IMR-90 (cell line): ENCODE measurements at regions not wholly inside any gene's neighbourhood (a gene's known extent, or its start where the extent isn't known, plus 50 kb on each side); places are given as distances from the start of the nearest gene placed in this dataset.

ENCODE experiments used
- ATAC-seq: fragments of 200-7000 bp; cut with Tn5 transposase; 2 replicates; pipeline ENCODE4 v1.9.1; 2020; ENCODE audit warnings: low read depth, mild to moderate bottlenecking, moderate library complexity
- BruUV-seq: library from RNA; stranded (reverse); fragments of 400-500 nt; replicated peaks from 2 replicates; lab custom pipeline; 2021; lab: Mats Ljungman, UMichigan
- CTCF ChIA-PET: fragments of 300-600 bp; formaldehyde crosslinking; extraction: SDS; loops from one replicate; lab custom pipeline; 2021; ENCODE audit warnings: antibody characterized with exemption; lab: Yijun Ruan, JAX
- POLR2A ChIA-PET: fragments of 300-600 bp; sonication (Branson Sonifier 250); formaldehyde crosslinking; loops from one replicate; lab custom pipeline; 2022; ENCODE audit warnings: antibody characterized with exemption; ENCODE audit not compliant: unreplicated experiment; lab: Charles Lee
- DNase-seq: peaks from one replicate; pipeline ENCODE4 v3.0.0; 2013
- H2AFZ ChIP-seq: replicated peaks from 2 replicates; pipeline ENCODE3; 2013; ENCODE audit warnings: low read length, mild to moderate bottlenecking; ENCODE audit not compliant: poor library complexity
- H2AK5ac ChIP-seq: 2 replicates; pipeline ENCODE4 v1.6.1; 2013; ENCODE audit warnings: low read depth, low read length, inconsistent platforms
- H2AK9ac ChIP-seq: replicated peaks from 2 replicates; pipeline ENCODE3; 2013; ENCODE audit warnings: mild to moderate bottlenecking, low read depth, low read length, moderate library complexity; ENCODE audit not compliant: poor library complexity
- H2BK120ac ChIP-seq: 2 replicates; pipeline ENCODE4 v1.6.1; 2013; ENCODE audit warnings: low read depth, low read length, inconsistent platforms
- H2BK15ac ChIP-seq: 3 replicates; pipeline ENCODE4 v1.6.1; 2013; ENCODE audit warnings: low read depth, low read length, inconsistent platforms
- H2BK20ac ChIP-seq: 2 replicates; pipeline ENCODE4 v1.6.1; 2013; ENCODE audit warnings: low read depth, mild to moderate bottlenecking, inconsistent platforms, low read length, moderate library complexity
- H2BK5ac ChIP-seq: 2 replicates; pipeline ENCODE4 v1.6.1; 2013; ENCODE audit warnings: mild to moderate bottlenecking, low read depth, low read length, inconsistent platforms; ENCODE audit not compliant: poor library complexity, severe bottlenecking
- H3K14ac ChIP-seq: replicated peaks from 2 replicates; pipeline ENCODE4 v1.6.1; 2013; ENCODE audit warnings: low read depth, low read length, inconsistent platforms
- H3K18ac ChIP-seq: 2 replicates; pipeline ENCODE4 v1.6.1; 2013; ENCODE audit warnings: low read depth, low read length, control low read depth
- H3K23ac ChIP-seq: 2 replicates; pipeline ENCODE4 v1.6.1; 2013; ENCODE audit warnings: low read depth, low read length, inconsistent platforms
- H3K27ac ChIP-seq: 2 replicates; pipeline ENCODE4 v1.5.1; 2013; ENCODE audit warnings: mild to moderate bottlenecking, control low read depth, low read length; ENCODE audit not compliant: insufficient read depth
- H3K27me3 ChIP-seq: 2 replicates; pipeline ENCODE4 v1.6.1; 2013; ENCODE audit warnings: low read length; ENCODE audit not compliant: control insufficient read depth, insufficient read depth
- H3K36me3 ChIP-seq: 2 replicates; pipeline ENCODE4 v1.6.1; 2013; ENCODE audit warnings: low read length, mixed read lengths; ENCODE audit not compliant: control insufficient read depth, insufficient read depth
- H3K4ac ChIP-seq: 2 replicates; pipeline ENCODE4 v1.6.1; 2013; ENCODE audit warnings: low read depth, low read length, inconsistent platforms
- H3K4me1 ChIP-seq: 2 replicates; pipeline ENCODE4 v1.6.1; 2013; ENCODE audit warnings: low read length, mixed read lengths; ENCODE audit not compliant: control insufficient read depth, insufficient read depth
- H3K4me2 ChIP-seq: 2 replicates; pipeline ENCODE4 v1.6.1; 2013; ENCODE audit warnings: low read depth, mild to moderate bottlenecking, control low read depth, low read length, moderate library complexity
- H3K4me3 ChIP-seq: 2 replicates; pipeline ENCODE4 v1.5.1; 2013; ENCODE audit warnings: low read depth, mild to moderate bottlenecking, control low read depth, low read length, moderate library complexity; ENCODE audit not compliant: insufficient read depth
- H3K56ac ChIP-seq: 2 replicates; pipeline ENCODE4 v1.6.1; 2013; ENCODE audit warnings: low read length, inconsistent platforms; ENCODE audit not compliant: insufficient read depth; ENCODE audit errors: extremely low read depth
- H3K79me1 ChIP-seq, 2 experiments: 2 replicates each; pipeline ENCODE4 v1.6.1; 2013; ENCODE audit warnings: low read length in 2 of 2, inconsistent platforms in 1 of 2, low read depth in 1 of 2
- H3K9ac ChIP-seq: 2 replicates; pipeline ENCODE4 v1.6.1; 2013; ENCODE audit warnings: low read depth, low read length, control low read depth
- H3K9me1 ChIP-seq: 2 replicates; pipeline ENCODE4 v1.6.1; 2013; ENCODE audit warnings: low read length, inconsistent platforms; ENCODE audit not compliant: insufficient read depth
- H3K9me3 ChIP-seq: 2 replicates; pipeline ENCODE4 v1.6.1; 2013; ENCODE audit warnings: low read length; ENCODE audit not compliant: control insufficient read depth, insufficient read depth
- H4K20me1 ChIP-seq: 2 replicates; pipeline ENCODE4 v1.6.1; 2013; ENCODE audit warnings: low read length, inconsistent platforms; ENCODE audit not compliant: insufficient read depth
- H4K5ac ChIP-seq: 2 replicates; pipeline ENCODE4 v1.6.1; 2013; ENCODE audit warnings: mild to moderate bottlenecking, low read depth, low read length, control low read depth
- H4K8ac ChIP-seq, 2 experiments: 2 replicates each; pipeline ENCODE4 v1.6.1; 2013; ENCODE audit warnings: low read depth in 2 of 2, low read length in 2 of 2, control low read depth in 1 of 2, inconsistent platforms in 1 of 2
- H4K91ac ChIP-seq: 2 replicates; pipeline ENCODE4 v1.6.1; 2013; ENCODE audit warnings: low read depth, low read length, inconsistent platforms; ENCODE audit not compliant: insufficient read depth
- BHLHE40 ChIP-seq: fragments of 150-350 bp; IDR thresholded peaks from 2 replicates; pipeline ENCODE4 v1.6.1; 2016; ENCODE audit warnings: mild to moderate bottlenecking, low read depth, low read length
- CEBPB ChIP-seq: IDR thresholded peaks from 2 replicates; pipeline ENCODE4 v1.6.1; 2012; ENCODE audit warnings: low read depth, low read length, improper control_type of control experiment
- CHD1 ChIP-seq: IDR thresholded peaks from 2 replicates; pipeline ENCODE4 v1.6.1; 2012; ENCODE audit warnings: low read depth, low read length, improper control_type of control experiment
- FOS ChIP-seq: fragments of 150-350 bp; IDR thresholded peaks from 2 replicates; pipeline ENCODE4 v1.6.1; 2016; ENCODE audit warnings: low read depth, low read length
- MAFK ChIP-seq: IDR thresholded peaks from 2 replicates; pipeline ENCODE4 v1.6.1; 2012; ENCODE audit warnings: low read depth, low read length, improper control_type of control experiment
- MAZ ChIP-seq: IDR thresholded peaks from 2 replicates; pipeline ENCODE4 v1.6.1; 2012; ENCODE audit warnings: low read depth, mild to moderate bottlenecking, low read length, improper control_type of control experiment, moderate library complexity, borderline replicate concordance
- MXI1 ChIP-seq: IDR thresholded peaks from 2 replicates; pipeline ENCODE4 v1.6.1; 2012; ENCODE audit warnings: low read depth, mild to moderate bottlenecking, low read length, moderate library complexity, borderline replicate concordance
- NFE2L2 ChIP-seq: fragments of 150-350 bp; IDR thresholded peaks from 2 replicates; pipeline ENCODE4 v1.6.1; 2016; ENCODE audit warnings: low read depth, mild to moderate bottlenecking, low read length
- POLR2A ChIP-seq: IDR thresholded peaks from 2 replicates; pipeline ENCODE4 v1.6.1; 2012; ENCODE audit warnings: mild to moderate bottlenecking, low read depth, low read length
- RAD21 ChIP-seq: IDR thresholded peaks from 2 replicates; pipeline ENCODE4 v1.6.1; 2012; ENCODE audit warnings: low read length, improper control_type of control experiment
- RCOR1 ChIP-seq: IDR thresholded peaks from 2 replicates; pipeline ENCODE4 v1.6.1; 2012; ENCODE audit warnings: mild to moderate bottlenecking, low read length, improper control_type of control experiment; ENCODE audit not compliant: insufficient replicate concordance
- RFX5 ChIP-seq: IDR thresholded peaks from 2 replicates; pipeline ENCODE4 v1.8.0; 2012; ENCODE audit warnings: low read depth, mild to moderate bottlenecking, low read length, moderate library complexity
- SMC3 ChIP-seq: fragments of 150-350 bp; IDR thresholded peaks from 2 replicates; pipeline ENCODE4 v1.6.1; 2016; ENCODE audit warnings: low read depth, mild to moderate bottlenecking, antibody characterized with exemption, low read length, moderate library complexity
- dilution Hi-C: fragments of 300-500 bp; cut with HindIII; formaldehyde crosslinking; loops from one replicate; pipeline ENCODE4 v1.14.3; 2018; ENCODE audit warnings: low sequenced_read_pairs; ENCODE audit not compliant: unreplicated experiment
- in situ Hi-C: fragments of 300-500 bp; cut with MboI; formaldehyde crosslinking; loops from 3 replicates; pipeline ENCODE4 v1.14.3; 2019; ENCODE audit warnings: low sequenced_read_pairs, inconsistent platforms, mixed read lengths
- intact Hi-C: fragments of 100-400 bp; cut with micrococcal nuclease; formaldehyde crosslinking; loops from 2 replicates; pipeline ENCODE4 v1.10.0; 2022
- TF ChIP-seq, protein P1 (sequence below): conservative IDR thresholded peaks from 2 replicates; pipeline ENCODE4 v1.5.1; 2012; ENCODE audit warnings: mild to moderate bottlenecking, low read depth, low read length, improper control_type of control experiment
- TF ChIP-seq, protein P2 (sequence below): fragments of 150-350 bp; IDR thresholded peaks from 2 replicates; pipeline ENCODE4 v1.6.1; 2017; ENCODE audit warnings: mild to moderate bottlenecking, antibody characterized with exemption, low read length, low read depth
- TF ChIP-seq, protein P3 (sequence below): fragments of 150-350 bp; IDR thresholded peaks from 2 replicates; pipeline ENCODE4 v1.6.1; 2016; ENCODE audit warnings: low read depth, mild to moderate bottlenecking, low read length, moderate library complexity, borderline replicate concordance

DNA sequence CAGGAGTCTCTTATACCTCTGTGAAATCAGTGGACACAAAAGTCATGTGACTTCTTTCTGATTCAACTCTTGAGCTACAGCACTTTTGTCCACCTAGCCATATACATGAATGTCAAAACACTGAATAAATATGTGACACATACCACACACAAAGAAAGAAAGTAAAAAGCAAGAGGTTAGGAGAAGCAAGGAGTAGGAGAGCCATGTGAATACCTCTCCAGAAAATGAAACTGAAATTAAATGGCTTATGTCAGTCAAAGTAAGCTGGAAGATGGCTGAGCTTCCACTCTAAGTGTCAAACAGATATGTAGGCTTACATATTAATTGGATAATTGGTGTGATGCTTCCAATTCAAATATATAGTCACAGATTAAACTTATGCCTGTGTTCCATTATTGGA is 1050.5 kb downstream of the BCL11A start:
- in situ Hi-C loops: no loop called here
- no peak overlapping the region for H3K18ac ChIP-seq
- H2BK120ac ChIP-seq: no peak overlapping the region
- H3K79me1 ChIP-seq: no peaks in the 10 kb centered on the region
- H4K91ac ChIP-seq: no peak overlapping the region
- no peak overlapping the region for H2BK5ac ChIP-seq
- no peak overlapping the region for H2AK9ac ChIP-seq
- intact Hi-C loops: no loop called here
- no peak overlapping the region for H2AFZ ChIP-seq
- POLR2A ChIA-PET: no interaction called here
- H3K9me1 ChIP-seq: no peaks in the 10 kb centered on the region
- TF ChIP-seq, protein P1, sequence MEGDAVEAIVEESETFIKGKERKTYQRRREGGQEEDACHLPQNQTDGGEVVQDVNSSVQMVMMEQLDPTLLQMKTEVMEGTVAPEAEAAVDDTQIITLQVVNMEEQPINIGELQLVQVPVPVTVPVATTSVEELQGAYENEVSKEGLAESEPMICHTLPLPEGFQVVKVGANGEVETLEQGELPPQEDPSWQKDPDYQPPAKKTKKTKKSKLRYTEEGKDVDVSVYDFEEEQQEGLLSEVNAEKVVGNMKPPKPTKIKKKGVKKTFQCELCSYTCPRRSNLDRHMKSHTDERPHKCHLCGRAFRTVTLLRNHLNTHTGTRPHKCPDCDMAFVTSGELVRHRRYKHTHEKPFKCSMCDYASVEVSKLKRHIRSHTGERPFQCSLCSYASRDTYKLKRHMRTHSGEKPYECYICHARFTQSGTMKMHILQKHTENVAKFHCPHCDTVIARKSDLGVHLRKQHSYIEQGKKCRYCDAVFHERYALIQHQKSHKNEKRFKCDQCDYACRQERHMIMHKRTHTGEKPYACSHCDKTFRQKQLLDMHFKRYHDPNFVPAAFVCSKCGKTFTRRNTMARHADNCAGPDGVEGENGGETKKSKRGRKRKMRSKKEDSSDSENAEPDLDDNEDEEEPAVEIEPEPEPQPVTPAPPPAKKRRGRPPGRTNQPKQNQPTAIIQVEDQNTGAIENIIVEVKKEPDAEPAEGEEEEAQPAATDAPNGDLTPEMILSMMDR: no peak
- TF ChIP-seq CEBPB (no peak), MAFK (no peak), RAD21 (no peak), FOS (no peak), CHD1 (no peak), RFX5 (no peak), SMC3 (no peak), MXI1 (no peak), NFE2L2 (no peak), BHLHE40 (no peak), RCOR1 (no peak), POLR2A (no peak), MAZ (no peak)
- TF ChIP-seq, protein P2, sequence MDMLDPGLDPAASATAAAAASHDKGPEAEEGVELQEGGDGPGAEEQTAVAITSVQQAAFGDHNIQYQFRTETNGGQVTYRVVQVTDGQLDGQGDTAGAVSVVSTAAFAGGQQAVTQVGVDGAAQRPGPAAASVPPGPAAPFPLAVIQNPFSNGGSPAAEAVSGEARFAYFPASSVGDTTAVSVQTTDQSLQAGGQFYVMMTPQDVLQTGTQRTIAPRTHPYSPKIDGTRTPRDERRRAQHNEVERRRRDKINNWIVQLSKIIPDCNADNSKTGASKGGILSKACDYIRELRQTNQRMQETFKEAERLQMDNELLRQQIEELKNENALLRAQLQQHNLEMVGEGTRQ: no peak
- TF ChIP-seq, protein P3, sequence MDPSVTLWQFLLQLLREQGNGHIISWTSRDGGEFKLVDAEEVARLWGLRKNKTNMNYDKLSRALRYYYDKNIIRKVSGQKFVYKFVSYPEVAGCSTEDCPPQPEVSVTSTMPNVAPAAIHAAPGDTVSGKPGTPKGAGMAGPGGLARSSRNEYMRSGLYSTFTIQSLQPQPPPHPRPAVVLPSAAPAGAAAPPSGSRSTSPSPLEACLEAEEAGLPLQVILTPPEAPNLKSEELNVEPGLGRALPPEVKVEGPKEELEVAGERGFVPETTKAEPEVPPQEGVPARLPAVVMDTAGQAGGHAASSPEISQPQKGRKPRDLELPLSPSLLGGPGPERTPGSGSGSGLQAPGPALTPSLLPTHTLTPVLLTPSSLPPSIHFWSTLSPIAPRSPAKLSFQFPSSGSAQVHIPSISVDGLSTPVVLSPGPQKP: no peak
- H4K20me1 ChIP-seq: no peaks in the 10 kb centered on the region
- H3K9ac ChIP-seq: no peak overlapping the region
- H2BK15ac ChIP-seq: no peak overlapping the region
- BruUV-seq: no TSS peak
- no peaks in the 10 kb centered on the region for H3K27me3 ChIP-seq
- CTCF ChIA-PET: no interaction called here
- dilution Hi-C loops: no loop called here
- H3K27ac ChIP-seq: no peak overlapping the region
- H3K36me3 ChIP-seq: no peaks in the 10 kb centered on the region
- ATAC-seq (no peak), DNase-seq (no peak)
- no peak overlapping the region for H3K4ac ChIP-seq
- no peak overlapping the region for H3K56ac ChIP-seq
- no peak overlapping the region for H3K14ac ChIP-seq
- H3K4me1 ChIP-seq: no peaks in the 10 kb centered on the region
- no peak overlapping the region for H4K5ac ChIP-seq
- H3K23ac ChIP-seq: no peak overlapping the region
- H3K4me2 ChIP-seq: no peak overlapping the region
- H3K4me3 ChIP-seq: no peak overlapping the region
- H3K9me3 ChIP-seq: peaks cover 5% of the 10 kb centered on the region
- no peak overlapping the region for H2AK5ac ChIP-seq
- no peak overlapping the region for H2BK20ac ChIP-seq
- no peak overlapping the region for H4K8ac ChIP-seq
